DOHH2 (cell line): ENCODE measurements at regions not wholly inside any gene's neighbourhood (a gene's known extent, or its start where the extent isn't known, plus 50 kb on each side); places are given as distances from the start of the nearest gene placed in this dataset.

Experiments used
- CTCF ChIP-seq: fragments of 200-600 bp; sonication (generic); IDR thresholded peaks from one replicate; pipeline ENCODE4 v1.5.1; 2014; ENCODE audit warnings: antibody characterized with exemption, mild to moderate bottlenecking, low read depth, low read length; ENCODE audit not compliant: poor library complexity, severe bottlenecking
- EZH2phosphoT487 ChIP-seq: fragments of 200-600 bp; sonication (generic); IDR thresholded peaks from 2 replicates; pipeline ENCODE4 v1.6.1; 2017; ENCODE audit warnings: borderline replicate concordance, mild to moderate bottlenecking, antibody characterized with exemption, low read length, moderate library complexity, mixed read lengths

GRCh38 chr18:72984290-72984689 lies 116.5 kb upstream of the NETO1 start:
- no peak for TF ChIP-seq CTCF
- no peak for TF ChIP-seq EZH2phosphoT487
